Fibroblast of skin of right quadriceps (primary cell): ENCODE measurements at regions not wholly inside any gene's neighbourhood (a gene's known extent, or its start where the extent isn't known, plus 50 kb on each side); places are given as distances from the start of the nearest gene placed in this dataset.

Source experiments
- DNase-seq: peaks from one replicate; pipeline ENCODE4 v3.0.0-alpha.2; 2013

- no peak for DNase-seq
Observed at GRCh38 chr12:61860451-61860850, 399.8 kb upstream of the USP15 start.

- DNase-seq = no peak
Observed at GRCh38 chr12:61862986-61863385, 397.2 kb upstream of the USP15 start.

GRCh38 chr12:61863811-61864210 lies 396.4 kb upstream of the USP15 start:
- DNase-seq = no peak

- DNase-seq = no peak
Observed at GRCh38 chr12:61869796-61870195, 390.4 kb upstream of the USP15 start.

- peak; percentile 3 for DNase-seq
Observed at GRCh38 chr12:61870658-61871484, 389.3 kb upstream of the USP15 start.

GRCh38 chr12:61871485-61871810 lies 388.8 kb upstream of the USP15 start:
- no peak for DNase-seq

- DNase-seq = no peak
Observed at GRCh38 chr12:61879229-61879628, 381.0 kb upstream of the USP15 start.

GRCh38 chr12:61880186-61880585 lies 380.0 kb upstream of the USP15 start:
- DNase-seq = no peak

GRCh38 chr12:61891632-61892031 lies 368.6 kb upstream of the USP15 start:
- DNase-seq = no peak

- no peak for DNase-seq
Observed at GRCh38 chr12:61894168-61894567, 366.0 kb upstream of the USP15 start.

GRCh38 chr12:61896436-61896835 lies 363.8 kb upstream of the USP15 start:
- no peak for DNase-seq

GRCh38 chr12:61902403-61902802 lies 357.8 kb upstream of the USP15 start:
- no peak for DNase-seq

- DNase-seq = no peak
Observed at GRCh38 chr12:61911113-61911512, 349.1 kb upstream of the USP15 start.

- DNase-seq = no peak
Observed at GRCh38 chr12:61915420-61915819, 344.8 kb upstream of the USP15 start.

- DNase-seq = peak; percentile 9
Observed at GRCh38 chr12:61916831-61917230, 343.4 kb upstream of the USP15 start.

GRCh38 chr12:61919686-61920085 lies 340.5 kb upstream of the USP15 start:
- DNase-seq = no peak

GRCh38 chr12:61920230-61920629 lies 340.0 kb upstream of the USP15 start:
- no peak for DNase-seq

- DNase-seq = no peak
Observed at GRCh38 chr12:61923152-61923551, 337.1 kb upstream of the USP15 start.

- DNase-seq = no peak
Observed at GRCh38 chr12:61934564-61934963, 325.6 kb upstream of the USP15 start.

GRCh38 chr12:61939977-61940376 lies 320.2 kb upstream of the USP15 start:
- DNase-seq = no peak

- DNase-seq = no peak
Observed at GRCh38 chr12:61956545-61956944, 303.7 kb upstream of the USP15 start.

GRCh38 chr12:61974461-61974860 lies 285.7 kb upstream of the USP15 start:
- DNase-seq = no peak

- DNase-seq = no peak
Observed at GRCh38 chr12:61985830-61986229, 274.4 kb upstream of the USP15 start.

- no peak for DNase-seq
Observed at GRCh38 chr12:61987173-61987572, 273.0 kb upstream of the USP15 start.

- no peak for DNase-seq
Observed at GRCh38 chr12:61991661-61992060, 268.5 kb upstream of the USP15 start.
